ENCODE measurements at regions not wholly inside any gene's neighbourhood (a gene's known extent, or its start where the extent isn't known, plus 50 kb on each side); places are given as distances from the start of the nearest gene placed in this dataset.
"Not testable (repeated sequence)": the region's sequence is repeated elsewhere in the genome, so short reads cannot be mapped to it uniquely, and the experiment has no call there.

DNA sequence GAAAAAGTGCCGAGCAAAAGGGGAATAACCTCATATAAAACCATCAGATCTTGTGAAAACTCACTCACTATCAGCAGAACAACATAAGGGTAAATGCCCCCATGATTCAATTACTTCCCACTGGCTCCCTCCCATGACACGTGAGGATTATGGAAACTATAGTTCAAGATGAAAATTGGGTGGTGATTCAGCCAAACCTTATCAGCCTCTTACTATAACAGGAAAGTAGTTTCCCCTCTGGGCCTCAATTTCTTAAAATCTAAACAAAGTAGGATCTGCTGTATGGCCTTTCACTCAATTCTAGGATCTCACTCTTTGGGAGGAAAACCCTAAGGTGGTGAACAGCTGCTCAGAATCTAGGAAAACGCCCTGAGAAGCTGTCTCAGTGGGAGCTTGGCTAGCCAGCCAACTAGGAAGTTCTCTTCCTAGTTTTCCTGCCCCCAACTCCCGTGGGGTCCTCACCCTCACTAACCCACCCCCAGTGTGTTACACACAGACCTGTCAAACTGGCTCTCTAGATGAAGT is 1017.1 kb upstream of the HS3ST1 start:
- ChIA-PET POLR2A (no interaction called here), CTCF (no interaction called here)

DNA sequence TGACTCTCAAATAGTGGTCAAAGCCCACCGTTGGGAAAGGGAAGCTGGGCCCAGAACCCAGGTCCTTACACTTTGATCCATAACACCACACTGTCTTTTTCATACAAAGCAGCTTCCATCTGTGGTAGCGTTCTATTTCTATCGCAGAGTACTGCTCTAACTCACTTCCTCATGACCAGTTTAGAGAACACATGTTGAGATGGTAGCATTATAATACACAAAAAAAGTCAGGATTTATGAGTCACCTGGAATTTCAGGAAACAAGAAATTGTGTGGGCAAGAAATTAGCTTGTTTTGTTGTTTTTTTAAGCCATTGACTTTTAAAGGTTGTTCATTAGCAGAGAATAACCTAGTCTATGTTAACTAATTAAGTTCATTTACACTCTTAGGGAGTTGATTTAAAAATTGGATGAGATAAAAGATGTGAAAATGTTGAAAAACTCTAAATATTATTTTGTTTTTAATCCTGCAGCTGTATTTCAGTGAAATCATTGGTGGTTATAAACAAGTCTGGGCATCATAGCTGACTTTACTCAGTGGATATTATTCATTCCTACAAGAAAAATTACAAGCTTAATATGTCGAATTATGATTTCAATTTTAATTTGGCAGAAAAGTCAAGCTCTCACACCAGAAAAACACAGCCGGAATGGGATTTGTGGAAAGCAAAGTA is 1011.1 kb upstream of the HS3ST1 start:
- POLR2A ChIA-PET: no interaction called here
- CTCF ChIA-PET: no interaction called here

DNA sequence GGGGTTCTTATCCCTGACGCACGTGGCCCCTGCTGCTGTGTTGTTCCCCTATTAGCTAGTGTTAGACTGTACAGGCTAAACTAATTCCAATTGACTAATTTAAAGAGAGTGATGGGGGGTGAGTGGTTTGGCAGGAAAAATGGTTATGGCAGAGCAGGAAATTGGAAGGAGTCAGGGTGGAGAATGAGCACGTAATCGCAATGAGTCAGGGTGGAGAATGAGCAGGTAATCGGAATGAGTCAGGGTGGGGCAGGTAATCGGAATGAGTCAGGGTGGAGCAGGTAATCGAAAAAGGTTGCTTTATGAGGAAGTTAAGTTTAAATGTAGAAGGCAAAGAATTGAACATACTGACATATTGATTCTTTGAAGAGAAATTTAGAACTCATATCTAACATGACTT is 1002.6 kb upstream of the HS3ST1 start:
- CTCF ChIA-PET, POLR2A ChIA-PET: not testable (repeated sequence)

GRCh38 chr4:12421364-12421763 is 992.7 kb upstream of the HS3ST1 start:
- POLR2A ChIA-PET: no interaction called here
- CTCF ChIA-PET: no interaction called here

GRCh38 chr4:12416755-12417154 is 988.1 kb upstream of the HS3ST1 start:
- ChIA-PET POLR2A (no interaction called here), CTCF (no interaction called here)

GRCh38 chr4:12414181-12414812 is 985.6 kb upstream of the HS3ST1 start:
- POLR2A ChIA-PET: no interaction called here
- CTCF ChIA-PET: no interaction called here

DNA sequence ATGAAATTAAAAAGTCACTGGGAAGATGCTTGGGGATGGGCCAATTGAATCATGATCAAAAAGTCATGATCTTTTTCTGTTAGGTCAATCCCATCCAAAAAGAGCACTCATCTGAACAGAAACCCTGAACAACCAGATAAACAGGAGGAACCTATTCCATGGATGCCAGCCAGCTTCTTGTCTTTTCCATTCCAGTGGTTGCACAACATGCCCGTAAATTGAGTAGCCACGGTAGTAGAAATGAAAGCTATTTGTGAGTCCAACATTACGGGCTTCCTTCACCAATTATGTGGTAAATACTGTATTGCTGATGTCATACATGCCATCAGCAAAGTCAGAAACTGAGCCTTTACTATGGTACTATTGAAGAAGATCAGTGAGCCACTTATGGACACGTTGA is 982.4 kb upstream of the HS3ST1 start:
- POLR2A ChIA-PET: no interaction called here
- CTCF ChIA-PET: no interaction called here

GRCh38 chr4:12409507-12410190 is 981.0 kb upstream of the HS3ST1 start:
- CTCF ChIA-PET: no interaction called here
- POLR2A ChIA-PET: no interaction called here

DNA sequence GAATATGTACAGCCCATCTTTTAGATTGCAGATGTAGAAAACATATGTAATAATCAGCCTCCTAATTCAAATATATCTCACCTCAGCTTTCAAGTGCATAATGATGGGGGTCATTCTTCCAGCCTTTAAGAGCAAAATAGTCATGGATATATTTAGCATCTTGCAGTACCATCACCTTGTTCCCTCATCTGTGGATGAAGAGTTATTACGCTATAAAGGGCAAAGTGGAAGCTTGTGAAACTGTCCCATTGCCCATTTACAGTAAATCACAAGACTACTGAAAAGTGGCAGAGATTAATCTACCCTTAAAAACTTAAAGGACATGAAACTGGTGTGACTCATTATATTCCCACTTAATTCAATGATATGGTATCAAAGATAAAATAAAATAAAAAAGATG is 979.7 kb upstream of the HS3ST1 start:
- POLR2A ChIA-PET: no interaction called here

GRCh38 chr4:12403175-12403574 is 974.5 kb upstream of the HS3ST1 start:
- POLR2A ChIA-PET: no interaction called here

More for the DNA sequence above, 979.7 kb upstream of the HS3ST1 start:
- CTCF ChIA-PET: no interaction called here

DNA sequence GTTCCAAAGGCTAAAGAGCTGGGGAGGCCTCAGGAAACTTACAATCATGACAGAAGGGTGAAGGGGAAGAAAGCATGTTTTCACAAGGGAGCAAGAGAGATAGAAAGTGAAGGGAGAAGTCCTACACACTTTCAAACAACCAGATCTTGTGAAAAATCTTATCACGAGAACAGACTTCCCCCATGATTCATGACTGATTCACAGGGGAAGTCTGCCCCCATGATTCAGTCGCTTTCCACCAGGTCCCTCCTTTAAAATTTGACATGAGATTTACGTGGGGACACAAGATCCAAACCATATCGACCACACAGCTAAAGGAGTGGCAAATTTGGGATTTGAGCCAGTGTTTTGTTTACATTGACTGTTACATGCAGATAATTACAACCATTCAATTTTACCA is 971.1 kb upstream of the HS3ST1 start:
- ChIA-PET POLR2A (no interaction called here), CTCF (no interaction called here)

More at GRCh38 chr4:12403175-12403574, 974.5 kb upstream of the HS3ST1 start:
- CTCF ChIA-PET: no interaction called here

- POLR2A ChIA-PET: no interaction called here
- CTCF ChIA-PET: no interaction called here
These were observed 965.1 kb upstream of the HS3ST1 start for GRCh38 chr4:12393631-12394262.

DNA sequence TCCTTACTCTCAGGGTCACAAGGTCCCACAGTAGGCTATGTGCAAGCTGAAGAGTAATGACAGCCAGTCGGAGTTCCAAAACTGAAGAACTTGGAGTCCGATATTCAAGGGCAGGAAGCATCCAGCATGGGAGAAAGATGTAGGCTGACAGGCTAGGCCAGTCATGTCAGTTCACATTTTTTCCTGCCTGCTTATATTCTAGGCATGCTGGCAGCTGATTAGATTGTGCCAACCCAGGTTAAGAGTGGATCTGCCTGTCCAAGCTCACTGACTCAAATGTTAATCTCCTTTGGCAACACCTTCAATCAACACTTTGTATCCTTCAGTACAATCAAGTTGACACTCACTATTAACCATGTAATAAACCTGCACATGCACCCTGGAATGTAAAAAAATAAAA is 960.9 kb upstream of the HS3ST1 start:
- POLR2A ChIA-PET: no interaction called here

GRCh38 chr4:12382567-12382966 is 953.9 kb upstream of the HS3ST1 start:
- ChIA-PET CTCF (no interaction called here), POLR2A (no interaction called here)

More for the DNA sequence above, 960.9 kb upstream of the HS3ST1 start:
- CTCF ChIA-PET: no interaction called here

DNA sequence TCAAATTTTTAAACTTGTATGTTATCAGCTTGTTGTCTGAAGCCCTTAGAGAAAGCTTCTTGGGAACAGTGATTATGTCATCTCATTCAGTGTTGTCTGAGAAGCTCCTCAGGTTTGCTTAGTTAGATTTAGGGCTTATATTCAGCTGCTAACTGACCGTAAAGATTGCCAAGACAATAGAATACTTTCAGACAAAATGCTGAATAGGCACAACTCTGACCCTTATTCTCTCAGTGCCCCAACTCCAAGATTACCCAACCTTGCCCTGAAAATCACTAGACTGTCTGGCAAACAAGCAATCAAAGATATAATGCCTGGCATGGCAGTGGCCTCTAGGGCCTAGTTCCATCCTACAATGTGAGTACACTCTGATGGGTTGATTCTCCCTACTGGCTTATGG is 950.5 kb upstream of the HS3ST1 start:
- POLR2A ChIA-PET: no interaction called here
- CTCF ChIA-PET: no interaction called here

DNA sequence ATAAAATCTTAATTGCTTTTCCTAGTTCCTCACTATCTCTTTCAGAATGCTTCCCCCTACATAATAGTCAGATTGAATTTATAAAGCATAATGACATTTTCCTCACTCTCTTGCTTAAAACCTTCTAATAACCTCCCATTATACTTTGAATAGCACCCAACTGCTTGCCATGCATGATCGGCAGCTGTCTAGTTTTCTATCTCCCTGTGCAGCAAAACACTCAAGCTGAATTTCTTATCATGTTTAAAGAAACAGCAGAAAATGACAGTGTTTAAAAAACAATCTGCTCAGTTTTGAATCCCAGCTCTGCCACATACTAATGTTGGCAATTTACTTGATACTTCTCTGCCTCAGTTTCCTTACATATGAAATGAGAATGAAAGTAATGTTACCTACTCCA is 947.1 kb upstream of the HS3ST1 start:
- CTCF ChIA-PET: no interaction called here
- POLR2A ChIA-PET: no interaction called here

- CTCF ChIA-PET, POLR2A ChIA-PET: not testable (repeated sequence)
These were observed 937.2 kb upstream of the HS3ST1 start for GRCh38 chr4:12365869-12366268.

GRCh38 chr4:12360391-12360790 is 931.7 kb upstream of the HS3ST1 start:
- ChIA-PET CTCF (no interaction called here), POLR2A (no interaction called here)

GRCh38 chr4:12359420-12359819 is 930.7 kb upstream of the HS3ST1 start:
- CTCF ChIA-PET: no interaction called here
- POLR2A ChIA-PET: no interaction called here

GRCh38 chr4:12333083-12333482 is 904.4 kb upstream of the HS3ST1 start:
- CTCF ChIA-PET, POLR2A ChIA-PET: not testable (repeated sequence)

- POLR2A ChIA-PET: no interaction called here
These were observed 896.3 kb upstream of the HS3ST1 start for GRCh38 chr4:12324965-12325364.

More at GRCh38 chr4:12324965-12325364, 896.3 kb upstream of the HS3ST1 start:
- CTCF ChIA-PET: no interaction called here

Measured in activated CD8-positive, alpha-beta memory T cell treated with anti-CD3 and anti-CD28 coated beads for 36 hours (primary cell).